NCI-H128 (cell line): ENCODE measurements at regions not wholly inside any gene's neighbourhood (a gene's known extent, or its start where the extent isn't known, plus 50 kb on each side); places are given as distances from the start of the nearest gene placed in this dataset.
"Not testable (repeated sequence)": the region's sequence is repeated elsewhere in the genome, so short reads cannot be mapped to it uniquely, and the experiment has no call there.

ENCODE experiments used
- DNase-seq: peaks from one replicate; lab custom pipeline; 2025; ENCODE audit not compliant: unreplicated experiment; lab: John Stamatoyannopoulos, UW

- DNase-seq = no peak
These were observed 58.5 kb downstream of the IGLL5 start for GRCh38 chr22:22946131-22946530.

- no peak for DNase-seq
These were observed 61.3 kb downstream of the IGLL5 start for GRCh38 chr22:22948651-22949571.

GRCh38 chr22:22949953-22950352 lies 62.3 kb downstream of the IGLL5 start:
- no peak for DNase-seq

GRCh38 chr22:22951035-22951434 lies 63.4 kb downstream of the IGLL5 start:
- no peak for DNase-seq

- no peak for DNase-seq
These were observed 65.1 kb downstream of the IGLL5 start for GRCh38 chr22:22952531-22953280.

- DNase-seq = no peak
These were observed 66.2 kb downstream of the IGLL5 start for GRCh38 chr22:22953791-22954190.

- DNase-seq = no peak
These were observed 67.0 kb downstream of the IGLL5 start for GRCh38 chr22:22954656-22955055.

GRCh38 chr22:22955276-22955798 lies 67.7 kb downstream of the IGLL5 start:
- DNase-seq = no peak

- DNase-seq = no peak
These were observed 68.4 kb downstream of the IGLL5 start for GRCh38 chr22:22955866-22956535.

- no peak for DNase-seq
These were observed 69.5 kb downstream of the IGLL5 start for GRCh38 chr22:22957090-22957489.

GRCh38 chr22:22958621-22959020 lies 71.0 kb downstream of the IGLL5 start:
- no peak for DNase-seq

GRCh38 chr22:22959147-22959827 lies 71.7 kb downstream of the IGLL5 start:
- DNase-seq = peak; percentile 38

GRCh38 chr22:22960307-22960706 lies 72.7 kb downstream of the IGLL5 start:
- no peak for DNase-seq

GRCh38 chr22:22961574-22961973 lies 74.0 kb downstream of the IGLL5 start:
- no peak for DNase-seq

GRCh38 chr22:22968366-22968765 lies 80.8 kb downstream of the IGLL5 start:
- no peak for DNase-seq

- DNase-seq = not testable (repeated sequence)
These were observed 85.0 kb downstream of the IGLL5 start for GRCh38 chr22:22972605-22973004.

GRCh38 chr22:22973336-22973735 lies 85.7 kb downstream of the IGLL5 start:
- no peak for DNase-seq

- no peak for DNase-seq
These were observed 86.5 kb downstream of the IGLL5 start for GRCh38 chr22:22974156-22974555.

- DNase-seq = no peak
These were observed 87.4 kb downstream of the IGLL5 start for GRCh38 chr22:22974795-22975580.
